HG03439 (cell line): ENCODE measurements at regions not wholly inside any gene's neighbourhood (a gene's known extent, or its start where the extent isn't known, plus 50 kb on each side); places are given as distances from the start of the nearest gene placed in this dataset.

Experiments used
- ATAC-seq: cut with Tn5 transposase; IDR thresholded peaks from one replicate; pipeline ENCODE4 v1.9.1; 2021; ENCODE audit warnings: mild to moderate bottlenecking, moderate library complexity; ENCODE audit not compliant: unreplicated experiment

DNA sequence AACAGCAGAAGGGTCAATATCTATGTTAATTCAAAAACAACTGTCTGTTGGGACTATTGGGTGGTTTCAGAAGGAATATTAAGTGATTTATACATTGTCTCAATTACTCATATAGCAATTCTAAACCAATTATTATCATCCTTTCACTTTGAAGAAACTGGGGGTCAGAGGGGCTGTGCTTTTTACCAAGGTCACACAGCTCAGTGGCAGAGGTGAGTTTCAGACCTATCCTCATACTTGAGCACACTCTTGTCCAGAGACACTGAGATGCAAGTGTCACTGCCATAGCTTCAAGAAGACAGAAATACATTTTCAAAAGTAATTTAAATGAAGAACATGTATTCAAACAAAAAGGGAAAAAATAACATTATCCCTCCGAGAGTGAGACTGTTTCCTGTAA is 195.3 kb downstream of the ARL4A start:
- ATAC-seq, result no peak

DNA sequence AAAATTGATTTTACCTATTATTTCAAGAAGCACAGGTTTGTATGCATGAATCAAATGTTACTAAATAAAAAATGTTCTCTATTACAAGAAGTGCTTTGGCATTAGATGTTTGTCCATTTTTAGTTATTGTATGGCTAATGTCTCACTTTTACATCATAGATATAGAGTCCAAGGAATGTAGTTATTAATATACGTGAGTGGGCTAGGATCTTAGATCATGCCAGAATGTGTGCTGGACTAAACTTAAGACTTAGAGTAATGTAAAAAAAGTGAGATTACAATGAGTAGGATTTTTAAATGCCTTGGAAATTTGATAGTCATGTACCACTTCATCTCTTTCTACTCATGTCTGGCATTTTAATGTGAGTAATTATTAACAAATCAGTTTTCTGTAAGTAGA is 196.6 kb downstream of the ARL4A start:
- no peak for ATAC-seq

DNA sequence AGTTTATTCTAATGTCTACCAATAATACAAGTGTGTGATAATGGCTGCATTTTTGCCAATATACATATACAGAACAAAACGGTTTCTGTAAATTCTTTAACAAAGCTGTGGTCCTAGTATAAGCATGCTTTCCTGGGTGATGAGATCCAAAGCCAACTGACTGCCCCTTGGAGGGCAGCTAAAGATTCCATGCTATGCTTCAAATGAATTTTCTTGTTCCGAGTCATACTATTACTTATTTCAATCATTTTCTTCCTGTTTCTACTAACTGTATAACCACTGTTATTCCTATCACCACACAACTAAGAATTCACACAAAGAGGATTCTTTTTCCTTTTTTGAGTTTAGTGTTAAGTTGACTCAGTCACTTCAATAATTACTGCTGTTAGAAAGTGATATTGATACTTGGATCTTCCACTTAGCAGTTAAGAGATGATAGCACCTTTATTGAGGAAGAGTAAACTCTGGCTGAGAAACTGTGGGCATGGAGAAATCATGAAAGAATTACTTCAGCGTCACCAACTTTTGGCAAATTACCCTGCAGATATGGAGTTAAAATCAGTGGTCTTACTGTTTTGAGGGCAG is 197.5 kb downstream of the ARL4A start:
- no peak for ATAC-seq

DNA sequence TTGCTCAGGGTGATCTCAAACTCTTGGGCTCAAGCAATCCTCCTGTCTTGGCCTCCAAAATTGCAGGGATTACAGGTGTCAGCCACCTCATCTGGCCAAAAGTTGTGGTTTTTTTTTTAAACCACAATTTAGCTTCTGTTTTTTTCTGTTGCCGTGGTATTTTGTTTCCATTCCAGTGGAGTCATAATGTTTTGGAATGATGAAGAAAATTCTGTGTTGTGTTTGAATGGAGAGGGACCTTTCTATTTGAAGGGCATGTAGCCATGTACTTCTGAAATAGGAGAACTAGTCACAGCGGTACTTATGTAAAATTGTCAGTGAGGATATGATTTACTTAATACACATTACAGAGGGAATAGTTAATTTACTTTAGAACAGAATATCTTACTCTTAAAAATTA is 201.3 kb downstream of the ARL4A start:
- ATAC-seq, result no peak

DNA sequence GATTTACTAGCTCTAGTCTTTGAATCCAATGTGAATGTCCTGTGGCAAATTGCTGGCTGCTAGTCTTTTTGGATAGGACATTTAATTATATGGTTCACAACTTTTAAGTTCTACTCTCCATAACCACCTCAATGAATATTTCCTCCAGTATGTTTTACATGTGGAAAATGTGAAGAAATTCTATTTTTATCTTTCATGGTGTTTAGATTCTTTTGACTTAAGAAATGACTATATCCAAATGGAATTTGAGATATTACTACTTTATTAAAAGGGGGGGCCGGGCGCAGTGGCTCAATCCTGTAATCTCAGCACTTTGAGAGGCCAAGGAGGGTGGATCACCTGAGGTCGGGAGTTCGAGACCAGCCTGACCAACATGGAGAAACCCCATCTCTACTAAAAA is 202.0 kb downstream of the ARL4A start:
- no peak for ATAC-seq

DNA sequence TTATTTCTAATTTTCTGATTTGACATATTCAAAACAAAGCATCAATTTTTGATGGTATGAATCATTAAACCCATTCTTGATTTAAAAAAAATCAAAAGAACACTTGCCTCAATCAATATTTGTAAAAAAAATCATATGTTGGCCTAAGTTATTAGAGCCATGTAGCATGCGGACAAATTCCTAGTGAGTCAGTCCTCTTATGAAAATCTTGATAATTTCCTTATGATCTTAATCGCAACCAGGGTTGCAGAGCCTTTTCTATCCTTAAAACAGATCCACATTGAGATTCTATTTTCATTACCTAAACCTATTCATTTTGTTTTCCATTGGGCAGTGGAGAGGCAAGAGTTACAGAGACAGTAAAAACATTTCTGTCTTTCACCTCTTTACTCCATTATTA is 203.2 kb downstream of the ARL4A start:
- no peak for ATAC-seq

DNA sequence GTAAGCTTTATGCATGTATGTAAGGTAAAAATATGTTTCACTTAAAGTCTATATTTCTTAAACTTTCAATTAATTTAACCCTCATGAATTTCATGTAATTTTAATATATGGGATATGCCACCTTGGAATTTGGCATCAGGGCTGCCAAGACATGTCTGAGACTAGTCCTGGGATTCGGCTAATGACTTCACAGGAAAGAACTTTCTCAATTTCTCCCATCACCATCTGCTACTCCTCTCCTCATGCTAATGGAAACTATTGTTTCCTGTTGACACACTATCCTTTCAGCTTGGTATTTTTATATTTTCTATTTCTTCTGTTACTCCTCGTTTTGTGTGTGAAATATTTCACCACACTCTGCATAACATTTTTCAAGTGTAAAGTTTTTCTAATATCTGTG is 205.9 kb downstream of the ARL4A start:
- ATAC-seq, result no peak

DNA sequence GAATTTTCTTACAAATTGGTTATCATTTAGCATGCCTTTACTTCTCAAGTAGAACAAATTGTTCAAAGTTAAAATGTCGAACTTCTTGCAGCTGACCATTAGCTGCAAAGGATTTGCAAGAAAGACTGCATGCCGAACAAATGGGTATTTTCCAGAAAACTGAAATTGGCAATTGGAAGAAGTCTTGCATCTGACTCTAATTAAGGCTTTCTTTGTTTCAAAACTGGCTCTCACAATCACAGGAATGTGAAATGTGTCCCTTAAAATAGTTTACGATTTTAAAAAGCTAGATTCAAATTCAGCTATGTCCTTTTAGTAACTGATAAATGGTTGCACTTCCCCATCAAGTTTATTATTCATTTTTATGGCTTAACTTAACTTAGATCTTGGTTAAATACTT is 207.9 kb downstream of the ARL4A start:
- no peak for ATAC-seq

DNA sequence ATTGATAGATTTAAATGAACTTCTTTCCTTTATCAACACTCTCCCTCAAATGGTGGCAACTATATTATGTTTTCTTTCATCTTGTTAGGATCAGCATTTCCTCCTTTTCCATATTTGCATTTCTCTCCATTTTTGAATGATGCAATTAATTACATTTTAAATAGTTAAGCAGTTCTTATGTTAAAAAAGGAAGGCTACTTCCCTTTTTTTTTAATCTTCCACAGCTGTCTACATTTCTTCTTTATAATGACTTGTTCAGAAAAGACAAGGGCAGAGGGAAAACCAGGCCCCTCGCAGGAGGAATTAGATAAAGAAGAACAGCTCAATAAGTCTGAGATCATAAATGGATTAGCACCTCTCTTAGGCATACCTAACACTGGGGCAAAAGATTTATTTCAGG is 208.9 kb downstream of the ARL4A start:
- no peak for ATAC-seq

DNA sequence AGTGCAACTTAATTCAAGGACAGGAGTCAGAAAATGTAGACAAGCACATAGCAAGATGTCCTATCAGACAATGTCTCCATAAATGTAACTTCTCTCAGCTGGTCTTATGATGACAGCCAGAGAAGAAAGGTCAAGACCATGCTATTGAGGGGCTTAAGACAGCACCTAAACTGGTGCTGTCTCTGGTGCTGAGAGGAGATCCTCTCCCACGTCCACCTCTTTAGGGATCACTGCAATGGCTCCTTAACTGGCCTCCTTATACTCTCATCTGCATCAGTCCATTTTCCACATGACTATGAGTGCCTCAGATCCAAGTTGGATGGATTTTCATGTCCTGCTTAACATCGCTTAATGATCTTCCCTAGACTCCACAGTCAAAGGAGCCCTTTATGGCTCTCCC is 210.6 kb downstream of the ARL4A start:
- no peak for ATAC-seq

DNA sequence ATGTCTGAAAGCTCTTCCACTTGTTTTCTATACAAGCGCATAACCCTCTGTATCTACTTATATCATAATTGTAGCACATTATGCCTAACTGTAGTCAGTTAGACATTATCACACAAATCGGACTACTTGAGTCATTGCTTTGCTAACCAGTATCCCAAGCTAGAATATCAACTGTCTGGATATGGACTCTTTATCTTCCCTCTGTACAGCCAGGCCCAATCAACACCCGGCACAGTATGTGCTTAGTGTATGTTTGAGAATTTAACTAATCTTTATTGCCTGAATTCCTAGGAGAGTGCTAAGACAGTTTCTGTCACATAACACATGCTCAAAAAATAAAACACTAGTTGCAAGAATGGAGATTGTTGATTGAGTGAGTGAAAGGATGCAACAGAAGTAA is 211.2 kb downstream of the ARL4A start:
- ATAC-seq, result no peak

DNA sequence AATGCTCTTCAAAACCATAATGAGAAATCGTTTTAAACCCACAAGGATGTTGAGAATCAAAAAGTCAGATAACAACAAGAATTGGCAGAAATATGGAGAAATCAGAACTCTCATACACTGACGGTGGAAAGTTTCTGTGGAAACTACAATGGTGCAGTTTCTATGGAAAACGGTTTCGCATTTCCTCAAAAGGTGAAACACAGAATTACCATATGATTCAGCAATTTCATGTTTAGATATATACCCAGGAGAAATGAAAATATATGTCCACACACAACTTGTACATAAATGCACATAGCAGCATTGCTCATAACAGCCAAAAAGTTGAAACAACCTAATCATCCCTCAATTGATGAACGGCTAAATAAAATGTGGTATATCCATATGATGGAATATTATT is 218.2 kb downstream of the ARL4A start:
- ATAC-seq, result no peak

DNA sequence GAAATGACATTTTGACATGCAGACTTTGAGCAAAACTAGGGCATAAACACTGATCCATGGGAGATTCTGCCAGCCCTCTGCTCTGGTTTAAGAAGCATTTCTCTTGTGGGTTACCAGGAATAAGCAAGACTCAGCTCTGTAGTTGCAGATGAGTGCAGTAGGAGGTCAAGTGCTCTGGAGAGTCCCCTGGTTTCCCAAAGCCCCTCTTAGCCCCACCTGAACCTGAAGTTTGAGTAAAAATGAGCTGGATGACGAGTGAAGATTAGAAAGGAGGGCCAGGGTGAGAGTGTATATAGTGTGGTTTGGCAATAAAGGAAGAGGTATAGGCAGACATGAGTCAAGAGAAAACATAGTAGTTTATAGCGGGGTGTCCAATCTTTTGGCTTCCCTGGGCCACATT is 220.3 kb downstream of the ARL4A start:
- no peak for ATAC-seq

DNA sequence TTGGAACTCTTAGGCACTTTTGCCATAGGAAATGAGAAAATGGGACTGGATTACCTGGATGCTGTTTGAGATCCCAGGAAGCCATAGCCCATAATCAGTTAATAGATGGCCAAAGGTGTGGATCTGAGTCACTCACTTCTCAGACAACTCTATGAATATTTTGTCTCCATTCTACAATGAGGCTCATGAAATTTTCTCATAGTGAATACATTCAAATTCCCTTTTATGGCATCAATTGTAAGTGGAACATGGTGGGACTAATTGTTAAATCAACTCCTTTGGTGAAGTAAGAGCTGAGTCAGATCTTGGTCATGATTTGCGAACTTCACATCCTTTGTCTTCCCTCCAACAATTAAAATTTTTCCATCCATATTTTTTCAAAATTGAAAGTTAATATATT is 222.1 kb downstream of the ARL4A start:
- no peak for ATAC-seq

DNA sequence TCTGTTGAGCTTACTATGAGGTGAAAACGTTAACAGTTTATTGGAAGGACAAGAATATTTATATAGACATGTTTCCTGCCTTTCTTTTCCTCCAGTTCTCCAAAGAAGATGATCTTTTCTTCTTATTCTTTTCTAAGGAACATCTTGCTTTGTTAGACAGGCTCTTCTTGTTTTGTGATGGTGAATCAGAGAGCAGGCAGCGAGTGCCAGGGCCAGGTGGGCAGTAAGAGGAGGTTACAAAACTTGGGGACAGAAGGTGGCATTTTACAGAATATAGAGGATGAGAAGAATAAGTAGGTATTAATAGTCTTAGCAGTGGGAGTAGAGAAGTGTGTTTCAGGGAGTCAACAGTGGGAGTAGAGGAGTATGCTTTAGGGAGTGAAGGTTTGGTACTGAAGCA is 223.6 kb downstream of the ARL4A start:
- no peak for ATAC-seq

DNA sequence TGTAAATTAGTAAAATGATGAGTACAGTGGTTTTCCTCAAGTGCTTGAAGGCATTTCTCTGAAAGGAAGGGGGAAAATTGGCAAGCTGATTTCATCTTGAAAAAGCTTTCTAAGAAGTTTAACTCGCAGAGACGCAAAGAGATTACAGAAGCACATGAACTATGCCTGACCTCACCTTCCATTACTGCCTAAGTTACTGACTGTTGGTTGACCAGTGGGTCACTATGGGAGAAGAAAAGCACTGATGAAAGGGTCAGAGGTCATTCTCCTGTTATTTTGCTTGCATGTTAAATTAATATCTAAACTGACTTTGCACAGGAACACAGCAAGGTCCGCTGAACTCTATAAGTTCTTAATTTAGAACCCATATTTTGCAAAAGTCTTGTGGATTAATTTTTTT is 225.6 kb downstream of the ARL4A start:
- no peak for ATAC-seq

DNA sequence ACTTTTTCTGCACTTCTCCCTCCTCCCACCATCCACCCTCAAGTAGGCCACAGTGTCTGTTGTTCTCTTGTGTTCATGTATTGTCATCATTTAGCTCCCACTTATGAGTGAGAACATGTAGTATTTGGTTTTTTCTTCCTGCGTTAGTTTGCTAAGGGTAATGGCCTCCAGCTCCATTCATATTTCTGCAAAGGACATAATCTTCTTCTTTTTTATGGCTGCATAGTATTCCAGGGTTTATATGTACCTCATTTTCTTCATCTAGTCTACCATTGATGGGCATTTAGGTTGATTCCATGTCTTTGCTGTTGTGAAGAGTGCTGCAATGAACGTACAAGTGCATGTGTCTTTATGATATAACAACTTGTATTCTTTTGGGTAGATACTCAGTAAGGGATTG is 230.4 kb downstream of the ARL4A start:
- no peak for ATAC-seq

DNA sequence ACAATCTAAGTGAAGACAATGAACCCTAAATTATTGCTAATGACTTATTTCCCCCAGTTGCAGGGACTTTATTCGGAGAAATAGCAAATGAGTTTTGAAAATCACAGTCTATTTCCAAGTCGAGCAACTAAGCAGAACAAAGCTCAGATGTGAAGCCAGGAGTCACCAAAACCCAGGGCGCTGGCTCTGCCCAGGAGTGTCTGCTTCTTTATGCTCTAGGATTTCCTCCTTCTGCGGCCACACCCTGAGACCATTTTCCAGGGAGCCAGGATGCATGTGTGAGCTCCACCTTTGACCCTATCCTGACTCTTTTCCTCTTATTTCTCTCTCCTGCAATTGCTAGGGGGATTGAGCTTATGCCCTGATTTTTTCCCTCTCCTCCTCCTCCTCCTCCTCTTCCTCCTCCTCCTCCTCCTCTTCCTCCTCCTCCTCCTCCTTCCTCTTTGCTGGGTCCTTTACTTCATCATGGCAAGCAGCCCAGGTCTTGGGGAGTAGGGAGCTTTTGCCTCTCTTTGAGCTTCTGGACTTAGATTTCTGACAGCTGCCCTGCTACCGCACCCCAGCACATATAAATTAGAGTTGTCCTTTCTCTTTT is 234.4 kb downstream of the ARL4A start:
- ATAC-seq, result no peak

DNA sequence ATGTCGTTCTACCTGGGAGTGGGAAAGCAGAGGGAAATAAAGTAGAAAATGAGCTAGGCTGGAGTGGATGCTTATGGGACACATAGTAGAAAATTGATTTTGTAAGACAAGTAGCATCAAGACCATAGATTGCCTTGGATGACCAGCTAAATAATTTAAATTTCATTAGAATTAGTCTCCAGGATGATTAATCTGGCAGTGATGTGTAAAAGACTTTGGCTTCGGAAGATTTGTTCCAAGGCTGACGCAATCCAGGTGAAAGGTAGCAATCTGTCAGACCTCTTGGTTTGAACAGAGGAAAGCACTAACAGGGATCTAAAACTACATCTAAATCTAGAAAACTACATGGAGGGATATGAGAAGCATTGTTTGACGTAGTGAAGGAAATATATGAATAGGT is 236.5 kb downstream of the ARL4A start:
- ATAC-seq, result no peak

DNA sequence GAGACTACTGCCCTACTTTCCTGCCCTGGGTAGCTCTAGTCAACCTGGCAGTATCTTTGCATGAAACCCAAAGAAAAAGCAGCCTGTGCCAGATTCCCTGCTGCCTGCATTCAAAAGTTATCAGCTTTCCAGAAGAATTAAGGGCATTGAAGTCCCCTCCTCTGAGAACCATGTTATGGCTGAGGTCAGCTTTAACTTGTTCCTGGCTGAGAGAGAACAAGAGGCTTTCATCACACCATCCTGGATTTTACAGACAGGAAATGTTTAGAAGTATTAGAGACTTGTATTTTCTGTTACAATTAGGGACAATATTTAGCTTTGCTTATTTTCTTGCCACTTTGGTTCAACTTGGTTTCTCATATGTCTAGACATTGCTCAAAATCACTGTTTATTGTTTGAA is 238.8 kb downstream of the ARL4A start:
- no peak for ATAC-seq

DNA sequence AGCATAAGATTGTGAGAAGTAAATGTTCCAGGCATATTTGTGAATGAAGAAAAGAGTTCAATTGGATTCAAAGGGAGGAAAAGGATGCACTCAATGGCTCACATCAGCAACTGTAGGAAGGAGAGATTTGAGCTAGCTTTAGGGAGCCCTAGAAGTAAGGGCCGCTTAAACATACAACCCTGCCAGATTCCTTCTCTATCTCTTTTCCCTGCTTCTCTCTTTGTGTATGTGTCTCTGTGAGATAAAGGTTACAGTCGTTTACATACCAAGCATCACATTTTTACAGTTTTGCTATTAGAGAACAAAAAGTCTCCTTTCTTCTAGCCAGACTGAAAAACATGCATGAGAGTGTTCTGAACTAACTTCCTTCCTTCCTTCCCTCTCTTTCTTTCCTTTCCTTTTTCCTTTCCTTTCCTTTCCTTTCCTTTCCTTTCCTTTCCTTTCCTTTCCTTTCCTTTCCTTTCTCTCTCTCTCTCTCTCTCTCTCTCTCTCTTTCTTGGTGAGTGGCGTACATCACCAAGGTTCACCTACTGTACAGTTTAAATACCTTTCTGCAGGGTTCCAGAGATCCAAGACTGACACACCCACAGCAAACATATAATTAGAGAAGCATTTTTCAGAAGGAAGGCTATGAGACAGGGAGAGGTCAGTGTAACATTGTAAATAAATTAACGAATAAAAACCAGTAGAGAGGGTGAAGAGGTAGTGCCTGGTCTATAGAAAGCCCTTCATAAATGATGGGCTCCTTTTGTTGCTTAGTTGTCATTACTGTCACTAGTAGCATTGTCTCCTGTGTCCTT is 240.4 kb downstream of the ARL4A start:
- ATAC-seq, result no peak

DNA sequence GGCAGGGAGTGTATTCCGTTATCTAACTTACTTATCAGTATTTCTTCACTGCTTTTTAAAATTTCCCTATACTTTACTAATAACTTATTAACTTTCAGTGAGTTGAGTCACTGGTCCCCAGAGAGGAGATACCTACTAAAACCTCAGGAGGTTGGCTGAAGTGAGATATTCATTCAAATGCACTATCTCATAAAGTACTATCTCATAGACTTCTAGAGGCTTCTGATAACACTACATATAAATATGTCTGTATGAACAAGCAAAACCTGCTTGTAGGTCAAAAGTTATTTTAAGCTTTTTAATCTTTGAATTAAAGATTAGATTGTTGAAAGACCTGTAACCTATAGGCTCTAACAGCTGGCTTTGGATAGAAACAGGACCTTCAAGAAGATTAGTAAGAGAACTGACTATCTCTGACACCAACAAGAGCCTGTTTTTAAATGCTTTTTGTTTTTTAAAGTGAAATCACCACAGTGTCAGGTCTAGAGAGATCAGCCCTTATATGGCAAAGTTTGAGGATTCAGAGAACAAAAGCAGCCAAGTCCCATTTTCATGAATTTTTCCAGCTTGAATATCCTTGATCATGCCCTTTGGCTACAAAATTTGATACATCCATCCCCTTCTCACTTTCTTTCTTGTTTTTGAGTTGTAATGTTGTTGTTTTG is 242.2 kb downstream of the ARL4A start:
- no peak for ATAC-seq
